ENCODE measurements at regions not wholly inside any gene's neighbourhood (a gene's known extent, or its start where the extent isn't known, plus 50 kb on each side); places are given as distances from the start of the nearest gene placed in this dataset.

DNA sequence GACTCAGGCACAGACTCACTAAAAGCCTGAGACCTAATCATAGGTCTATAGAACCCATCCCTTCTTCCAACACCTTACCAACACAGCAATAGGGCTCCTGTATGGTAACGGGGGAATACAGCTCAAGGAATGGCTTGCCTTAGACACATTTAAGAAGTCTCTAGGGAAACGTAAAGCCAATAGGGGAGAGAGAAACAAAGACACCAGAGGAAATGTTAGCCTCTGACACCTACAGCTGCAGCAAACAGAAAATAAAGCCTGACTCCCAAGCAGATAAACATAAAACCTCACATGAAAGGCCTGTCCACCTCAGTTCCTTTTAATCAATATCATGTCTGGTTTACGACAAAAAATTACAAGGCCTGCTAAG lies 51.1 kb upstream of the NCOA1 start:
- peak; percentile 25 for DNase-seq

- DNase-seq: no peak
Measured at GRCh38 chr2:24439280-24439970, 51.6 kb upstream of the NCOA1 start.

DNA sequence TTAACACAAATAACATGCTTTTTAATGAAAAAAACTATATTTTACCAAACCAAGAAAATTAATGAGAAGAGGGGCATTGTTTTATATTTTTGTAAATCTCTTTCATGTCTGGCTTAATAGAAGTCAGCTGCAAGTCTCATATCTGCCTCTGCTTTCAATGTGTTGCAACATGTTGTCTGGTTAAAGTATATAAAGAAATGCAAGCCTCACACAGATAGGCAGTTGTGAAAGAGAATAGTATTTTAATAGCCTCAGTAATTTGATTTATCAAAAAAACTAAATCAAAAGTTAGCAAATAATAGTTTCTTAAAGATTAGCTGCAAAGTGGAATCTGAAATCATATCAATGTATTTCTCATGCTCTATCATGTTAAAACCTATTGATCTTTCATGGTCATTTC lies 52.9 kb upstream of the NCOA1 start:
- no peak for DNase-seq

DNA sequence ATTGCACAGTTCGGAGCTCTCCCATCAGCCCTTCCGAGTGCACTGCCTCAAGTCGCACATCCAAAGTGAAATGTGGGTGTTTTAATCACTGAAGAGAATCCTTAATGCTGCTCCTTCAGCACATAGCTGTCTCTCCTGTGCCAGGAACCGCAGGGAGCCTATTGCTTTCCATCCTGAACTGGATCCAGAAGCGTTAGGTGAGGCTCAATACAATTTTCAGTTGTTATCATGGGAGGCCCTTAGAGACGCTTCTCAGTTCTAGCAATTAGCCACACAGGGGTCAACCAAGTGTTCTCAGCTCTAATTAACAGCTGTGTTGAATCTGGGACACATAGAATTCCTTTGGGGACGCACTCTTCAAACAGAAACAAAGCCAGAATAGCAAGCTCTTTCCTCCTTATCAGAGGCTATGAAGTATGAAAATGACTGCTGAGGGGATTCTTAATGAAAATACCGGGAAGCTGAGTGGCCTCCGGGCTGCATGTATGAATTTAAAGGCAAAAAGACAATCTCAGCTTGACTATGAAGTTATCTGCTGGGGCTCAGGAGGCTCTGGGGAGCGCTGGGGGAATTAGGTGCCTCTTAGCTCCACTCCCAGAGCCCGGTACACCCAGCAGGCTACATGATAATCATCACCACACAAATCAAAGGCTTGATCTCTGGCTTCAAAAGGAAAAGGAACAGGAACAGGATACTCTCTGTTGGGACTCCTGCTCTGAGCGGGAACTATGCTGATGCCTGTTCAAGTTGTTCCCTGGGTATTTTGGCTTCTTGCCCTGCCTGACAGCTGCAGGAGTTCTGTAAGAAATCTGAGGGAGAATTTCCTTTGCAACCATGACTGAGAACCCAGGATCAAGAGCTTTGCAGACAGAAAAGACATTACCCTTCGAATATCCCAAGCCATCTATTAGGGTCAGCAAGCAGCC lies 55.4 kb upstream of the NCOA1 start:
- DNase-seq: peak; percentile 96

DNA sequence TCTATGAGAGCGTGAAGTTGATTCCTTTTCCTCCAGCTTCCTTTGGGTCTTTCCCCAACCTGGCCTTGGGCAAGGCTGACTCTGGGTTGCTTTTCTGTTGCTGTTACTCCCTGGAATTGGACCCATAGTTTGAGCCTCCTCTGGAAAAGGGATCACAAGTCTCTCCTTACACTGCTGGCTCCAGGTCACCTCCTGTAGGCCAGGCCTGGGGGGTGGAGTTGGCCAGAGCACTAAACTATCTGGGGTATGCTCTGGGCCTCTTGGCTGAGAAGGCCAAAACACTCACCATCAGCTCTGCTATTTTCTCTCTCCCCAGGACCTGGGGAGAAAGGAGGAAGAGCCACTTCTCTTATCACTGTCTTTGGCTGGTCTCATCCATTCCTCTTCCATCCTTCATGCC lies 56.5 kb upstream of the NCOA1 start:
- DNase-seq: no peak

DNA sequence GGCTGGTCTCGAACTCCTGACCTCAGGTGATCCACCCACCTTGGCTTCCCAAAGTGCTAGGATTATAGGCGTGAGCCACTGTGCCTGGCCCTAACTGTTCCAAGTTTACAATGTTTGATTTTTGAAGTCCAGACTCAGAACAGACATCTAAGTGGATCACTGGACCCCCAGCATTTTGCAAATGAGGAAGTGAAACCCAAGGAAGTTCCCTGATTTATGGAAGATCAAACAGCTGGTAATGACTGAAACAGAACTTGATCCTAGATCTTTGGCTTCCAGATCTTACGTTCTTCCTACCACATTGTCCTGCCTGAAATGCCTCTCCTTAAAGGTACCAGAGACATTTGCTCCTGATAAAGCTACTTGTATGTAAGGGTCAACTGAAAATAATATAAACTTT lies 58.3 kb upstream of the NCOA1 start:
- no peak for DNase-seq

DNA sequence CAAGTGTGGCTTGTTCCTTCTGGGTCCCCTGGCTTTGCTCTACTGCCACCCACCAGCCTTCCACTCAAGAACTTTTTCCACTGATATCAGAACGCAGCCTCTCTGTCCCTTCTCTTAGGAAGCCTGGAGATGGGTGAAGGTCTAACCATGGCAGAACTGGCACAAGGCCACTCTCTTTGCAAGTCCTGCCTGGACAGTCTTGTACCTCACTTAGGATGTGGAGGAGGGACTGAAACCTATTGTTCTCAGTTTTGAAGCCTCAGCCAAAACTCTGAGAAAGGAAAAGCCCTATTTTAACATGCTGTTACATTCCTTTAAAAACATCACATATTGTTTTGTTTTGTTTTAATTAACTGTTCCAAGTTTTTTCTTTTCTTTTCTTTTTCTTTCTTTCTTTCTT lies 58.9 kb upstream of the NCOA1 start:
- DNase-seq: no peak

DNA sequence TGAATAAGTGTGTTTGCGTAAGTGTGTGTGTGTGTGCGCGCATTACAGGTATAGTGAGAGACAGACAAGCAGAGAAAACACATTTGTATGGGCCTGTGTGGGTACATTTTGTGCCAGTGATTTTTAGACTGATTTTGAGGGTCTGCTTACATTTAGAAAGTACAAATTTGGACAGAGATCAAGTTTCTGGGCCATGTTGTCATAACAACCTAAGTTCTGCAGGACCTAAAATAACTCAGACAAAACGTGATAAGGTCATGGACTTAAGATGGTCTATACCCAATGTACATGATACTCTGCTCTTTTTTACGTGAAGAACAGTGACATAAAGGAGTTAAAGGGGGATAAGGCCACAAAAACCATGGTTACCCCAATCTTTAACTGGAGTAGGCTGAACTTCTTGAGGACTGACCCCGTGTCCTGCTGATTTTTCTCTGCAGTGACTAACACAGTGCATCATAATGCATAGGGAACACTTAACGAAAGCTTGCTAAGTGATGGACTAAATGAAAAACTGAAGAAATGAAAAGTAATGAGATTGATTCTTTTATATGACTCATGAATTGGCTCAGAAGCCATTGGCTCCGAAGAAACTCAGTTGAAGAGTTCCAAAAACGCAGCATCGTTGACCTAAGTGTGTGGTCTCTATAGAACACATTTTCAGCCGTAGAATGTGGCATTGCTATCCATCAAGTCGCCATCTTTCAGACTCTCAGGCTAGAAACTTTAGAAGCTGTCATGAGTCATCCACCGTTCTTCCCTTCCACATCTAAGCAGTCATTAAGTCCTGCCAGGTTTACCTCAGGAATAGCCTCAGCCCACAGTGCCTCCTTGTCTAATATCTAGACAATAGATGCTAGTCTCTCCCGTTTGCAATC lies 61.6 kb upstream of the NCOA1 start:
- DNase-seq: no peak

- no peak for DNase-seq
Measured at GRCh38 chr2:24424387-24424786, 64.1 kb upstream of the ITSN2 start.

DNA sequence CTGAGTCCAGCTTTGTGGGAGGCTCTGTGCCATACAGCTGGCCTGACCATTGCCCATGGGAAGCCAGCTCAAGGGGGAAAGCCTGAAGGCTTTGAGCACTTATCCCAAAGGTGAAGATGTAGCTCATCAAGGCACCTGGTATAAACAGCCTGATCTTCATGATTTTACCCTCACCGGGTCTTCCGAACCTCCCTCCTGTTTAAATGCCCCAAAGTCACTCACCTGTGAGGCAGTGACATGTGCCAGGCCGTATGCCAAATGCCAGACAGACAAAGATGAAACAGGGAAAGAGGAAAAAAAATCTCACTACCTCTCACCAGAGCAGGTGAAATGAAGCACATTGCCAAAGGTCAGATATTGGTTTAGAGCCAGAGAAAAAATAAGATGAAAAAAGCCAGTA lies 62.8 kb upstream of the ITSN2 start:
- peak; percentile 69 for DNase-seq

GRCh38 chr2:24421668-24422067 lies 61.3 kb upstream of the ITSN2 start:
- DNase-seq: peak; percentile 21

GRCh38 chr2:24420373-24420772 lies 60.0 kb upstream of the ITSN2 start:
- no peak for DNase-seq

- DNase-seq: no peak
Measured at GRCh38 chr2:24418166-24418841, 58.0 kb upstream of the ITSN2 start.

- no peak for DNase-seq
Measured at GRCh38 chr2:24412812-24413211, 52.5 kb upstream of the ITSN2 start.

- DNase-seq: no peak
Measured at GRCh38 chr2:24411488-24412151, 51.3 kb upstream of the ITSN2 start.

DNA sequence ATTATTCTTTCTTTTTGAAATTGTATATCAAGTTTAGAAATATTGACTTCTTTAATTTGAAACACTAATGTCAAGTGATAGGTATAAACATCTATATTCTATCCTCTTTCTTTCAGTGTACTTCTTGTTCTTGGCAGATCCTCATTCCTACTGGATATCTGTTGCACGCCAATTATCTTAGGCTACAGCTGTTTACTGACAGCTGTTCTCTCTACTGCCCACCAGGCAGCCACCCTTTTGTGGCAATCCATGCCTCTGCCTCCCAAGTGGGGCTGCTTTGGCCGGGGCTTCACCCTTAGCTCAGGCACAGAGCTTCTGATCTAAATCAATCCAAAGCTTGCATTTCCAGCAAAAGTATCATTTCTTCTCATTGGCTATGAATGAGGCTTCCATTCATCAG lies 50.6 kb upstream of the ITSN2 start:
- no peak for DNase-seq

GRCh38 chr2:24409700-24410556 lies 49.6 kb upstream of the ITSN2 start:
- peak; percentile 90 for DNase-seq

Measured in NCI-H2171 treated with DMSO at 0.1 percent for 48 hours (cell line).